ENCODE measurements at regions not wholly inside any gene's neighbourhood (a gene's known extent, or its start where the extent isn't known, plus 50 kb on each side); places are given as distances from the start of the nearest gene placed in this dataset.
"Not testable (repeated sequence)": the region's sequence is repeated elsewhere in the genome, so short reads cannot be mapped to it uniquely, and the experiment has no call there.

- DNase-seq, result no peak
Measured at GRCh38 chr5:83404182-83404716, 67.3 kb upstream of the VCAN start.

DNA sequence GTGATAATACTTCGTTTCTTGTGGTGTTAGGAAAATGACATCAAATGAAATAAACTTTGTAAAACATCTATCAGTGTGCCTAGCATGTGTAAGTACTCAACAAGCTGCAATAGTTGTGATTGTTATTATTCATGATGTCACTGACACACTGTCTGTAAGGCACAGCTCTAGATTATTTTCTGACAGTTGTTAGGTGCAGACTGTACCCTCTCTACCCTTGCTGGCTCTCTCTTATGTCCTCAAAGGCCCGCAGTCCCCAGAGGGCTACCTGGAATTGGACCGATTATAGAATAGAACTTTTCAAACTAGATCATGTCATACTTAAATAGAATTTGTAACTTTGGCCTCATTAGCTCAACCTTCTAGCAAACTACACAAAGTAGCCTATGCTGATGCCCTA, 65.9 kb upstream of the VCAN start:
- DNase-seq, result no peak

DNA sequence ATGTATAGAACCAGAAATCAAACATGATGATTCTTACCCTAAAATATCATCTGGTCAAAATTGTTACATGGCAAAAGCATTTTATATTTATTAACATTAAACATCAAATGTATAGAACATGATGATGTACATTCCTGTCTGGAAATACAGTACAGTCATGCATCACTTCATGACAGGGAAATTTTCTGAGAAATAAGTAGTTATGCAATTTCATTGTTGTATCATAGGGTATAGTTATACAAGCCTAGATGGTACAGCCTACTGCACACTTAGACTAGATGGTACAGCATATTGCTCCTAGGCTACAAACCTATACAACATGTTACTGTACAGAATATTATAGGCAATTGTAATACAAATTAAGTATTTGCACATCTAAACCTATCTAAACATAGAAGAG, 64.6 kb upstream of the VCAN start:
- peak; percentile 7 to 71 (median 64) for DNase-seq

GRCh38 chr5:83407931-83408330, 63.6 kb upstream of the VCAN start:
- DNase-seq, result peak in 1 of 3 donors; percentile 32

- DNase-seq, result no peak
Measured at GRCh38 chr5:83408719-83409118, 62.8 kb upstream of the VCAN start.

- DNase-seq, result not testable (repeated sequence)
Measured at GRCh38 chr5:83409776-83410175, 61.8 kb upstream of the VCAN start.

GRCh38 chr5:83410319-83410718, 61.2 kb upstream of the VCAN start:
- peak; percentile 27 to 63 (median 57) for DNase-seq

GRCh38 chr5:83414601-83415000, 56.9 kb upstream of the VCAN start:
- DNase-seq, result no peak

DNA sequence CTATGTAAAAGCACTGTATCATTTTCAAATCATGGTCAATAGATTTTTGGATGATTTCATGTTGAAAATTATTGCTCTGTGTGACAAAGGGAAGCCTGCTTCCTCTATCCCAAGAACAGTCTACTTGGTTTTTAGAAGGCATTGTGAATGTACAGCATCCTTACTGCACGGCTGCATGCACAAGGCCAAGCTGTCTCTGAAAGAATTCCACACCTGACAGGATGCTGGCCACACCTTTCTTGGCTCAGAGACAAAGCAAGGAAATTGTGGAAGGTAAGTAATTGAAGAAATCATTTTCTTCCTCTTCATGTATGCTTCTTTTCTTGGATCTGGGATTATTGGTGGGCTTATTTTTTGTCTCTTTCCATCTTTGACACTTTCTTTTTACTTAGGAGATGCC, 53.7 kb upstream of the VCAN start:
- no peak for DNase-seq

GRCh38 chr5:83418356-83419321, 52.9 kb upstream of the VCAN start:
- DNase-seq, result no peak
